OCI-LY7 (cell line): ENCODE measurements at regions not wholly inside any gene's neighbourhood (a gene's known extent, or its start where the extent isn't known, plus 50 kb on each side); places are given as distances from the start of the nearest gene placed in this dataset.

Experiments
- EZH2phosphoT487 ChIP-seq: fragments of 200-600 bp; sonication (generic); IDR thresholded peaks from 2 replicates; pipeline ENCODE4 v1.6.1; 2018; ENCODE audit warnings: low read depth, borderline replicate concordance, mild to moderate bottlenecking, mixed run types, antibody characterized with exemption, low read length, moderate library complexity, mixed read lengths
- TF ChIP-seq, protein P1 (sequence below): fragments of 200-600 bp; sonication (generic); conservative IDR thresholded peaks from 2 replicates; pipeline ENCODE4 v1.5.1; 2014; ENCODE audit warnings: mild to moderate bottlenecking, antibody characterized with exemption, low read length, moderate library complexity, mixed read lengths

DNA sequence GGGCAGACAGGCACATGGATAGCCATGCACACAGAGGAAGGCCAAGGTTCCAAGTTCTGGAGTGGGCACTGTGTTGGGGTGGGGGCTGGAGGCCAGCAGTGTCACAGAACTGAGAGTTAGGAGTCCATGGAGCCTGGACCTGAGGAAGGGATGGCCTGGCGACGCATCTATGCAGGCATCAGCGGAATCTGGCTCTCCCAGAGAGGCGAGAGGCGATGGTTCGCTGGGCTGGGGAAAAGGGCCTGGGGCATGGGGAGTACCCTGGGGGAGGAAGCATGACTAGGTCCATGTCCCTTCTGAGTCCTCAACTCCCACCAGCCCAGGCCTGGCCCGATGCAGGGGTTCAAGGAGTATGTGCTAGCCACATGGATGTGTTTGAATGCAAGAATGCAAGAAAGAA is 192.8 kb upstream of the LINGO1 start:
- TF ChIP-seq, protein P1, sequence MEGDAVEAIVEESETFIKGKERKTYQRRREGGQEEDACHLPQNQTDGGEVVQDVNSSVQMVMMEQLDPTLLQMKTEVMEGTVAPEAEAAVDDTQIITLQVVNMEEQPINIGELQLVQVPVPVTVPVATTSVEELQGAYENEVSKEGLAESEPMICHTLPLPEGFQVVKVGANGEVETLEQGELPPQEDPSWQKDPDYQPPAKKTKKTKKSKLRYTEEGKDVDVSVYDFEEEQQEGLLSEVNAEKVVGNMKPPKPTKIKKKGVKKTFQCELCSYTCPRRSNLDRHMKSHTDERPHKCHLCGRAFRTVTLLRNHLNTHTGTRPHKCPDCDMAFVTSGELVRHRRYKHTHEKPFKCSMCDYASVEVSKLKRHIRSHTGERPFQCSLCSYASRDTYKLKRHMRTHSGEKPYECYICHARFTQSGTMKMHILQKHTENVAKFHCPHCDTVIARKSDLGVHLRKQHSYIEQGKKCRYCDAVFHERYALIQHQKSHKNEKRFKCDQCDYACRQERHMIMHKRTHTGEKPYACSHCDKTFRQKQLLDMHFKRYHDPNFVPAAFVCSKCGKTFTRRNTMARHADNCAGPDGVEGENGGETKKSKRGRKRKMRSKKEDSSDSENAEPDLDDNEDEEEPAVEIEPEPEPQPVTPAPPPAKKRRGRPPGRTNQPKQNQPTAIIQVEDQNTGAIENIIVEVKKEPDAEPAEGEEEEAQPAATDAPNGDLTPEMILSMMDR, result no peak
- TF ChIP-seq EZH2phosphoT487, result no peak
